C4-2B (cell line): ENCODE measurements at regions not wholly inside any gene's neighbourhood (a gene's known extent, or its start where the extent isn't known, plus 50 kb on each side); places are given as distances from the start of the nearest gene placed in this dataset.

ENCODE experiments used
- CTCF ChIP-seq: fragments of 450-650 bp; conservative IDR thresholded peaks from 2 replicates; pipeline ENCODE4 v1.5.1; 2017; ENCODE audit warnings: mild to moderate bottlenecking
- ZFX ChIP-seq: fragments of 450-650 bp; IDR thresholded peaks from 2 replicates; pipeline ENCODE4 v1.6.1; 2017

- TF ChIP-seq CTCF, result no peak
- no peak for TF ChIP-seq ZFX
Measured at GRCh38 chr3:65142456-65142855, 454.7 kb upstream of the ADAMTS9 start.
